ENCODE measurements at regions not wholly inside any gene's neighbourhood (a gene's known extent, or its start where the extent isn't known, plus 50 kb on each side); places are given as distances from the start of the nearest gene placed in this dataset.

DNA sequence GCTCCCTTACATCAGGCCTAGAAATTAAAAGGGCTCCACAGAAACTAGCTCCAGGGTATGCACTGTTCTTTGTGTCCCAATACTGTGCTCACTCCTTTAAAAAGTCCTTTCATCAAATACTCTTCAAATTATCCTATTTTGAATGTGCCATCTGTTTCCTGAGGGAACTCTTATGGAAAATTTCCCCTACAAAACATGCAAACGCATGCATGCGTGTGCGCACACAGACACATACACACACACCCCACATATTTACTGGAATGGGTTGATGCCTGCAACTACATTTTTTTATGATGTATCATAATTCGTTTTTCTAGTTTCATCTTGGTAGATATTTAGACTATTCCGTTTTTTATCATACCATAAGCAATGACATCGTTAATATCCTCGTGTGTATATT lies 351.2 kb upstream of the KIF2B start:
- H3K56ac ChIP-seq (ENCODE audit: extremely low read depth, insufficient read depth, low read length), result no peak overlapping the region
- in situ Hi-C loops (cut with MboI; ENCODE audit: low sequenced_read_pairs), result no loop called here
- no peak overlapping the region for H3K4ac ChIP-seq (ENCODE audit: low read depth, low read length)
- ChIA-PET POLR2A (ENCODE audit: unreplicated experiment) (no interaction called here), CTCF (no interaction called here)
- H2BK120ac ChIP-seq (ENCODE audit: low read depth, low read length), result no peak overlapping the region
- H3K9ac ChIP-seq (ENCODE audit: low read depth, low read length), result no peak overlapping the region
- no peak overlapping the region for H2BK5ac ChIP-seq (ENCODE audit: low read depth, low read length, poor library complexity, severe bottlenecking)
- H3K36me3 ChIP-seq (ENCODE audit: control insufficient read depth, insufficient read depth, low read length), result no peaks in the 10 kb centered on the region
- DNase-seq, result no peak
- no peak overlapping the region for H3K23ac ChIP-seq (ENCODE audit: low read depth, low read length)
- H3K14ac ChIP-seq (replicated peaks; ENCODE audit: low read depth, low read length), result no peak overlapping the region
- no peak overlapping the region for H2AK9ac ChIP-seq (replicated peaks; ENCODE audit: low read depth, low read length, poor library complexity)
- no peak overlapping the region for H2BK15ac ChIP-seq (ENCODE audit: low read depth, low read length)
- no CpG with 5 or more reads among the region's 7 CpGs for WGBS, 2 experiments (ENCODE audit: extremely low coverage in 2 of 2, insufficient read length in 1 of 2)
- H3K18ac ChIP-seq (ENCODE audit: low read depth, low read length), result no peak overlapping the region
- H4K20me1 ChIP-seq (ENCODE audit: insufficient read depth, low read length), result no peaks in the 10 kb centered on the region
- no peak overlapping the region for H2BK20ac ChIP-seq (ENCODE audit: low read depth, low read length)
- H3K27ac ChIP-seq (ENCODE audit: insufficient read depth, low read length), result no peak overlapping the region
- H2AFZ ChIP-seq (replicated peaks; ENCODE audit: low read length, poor library complexity), result no peak overlapping the region
- H3K4me2 ChIP-seq (ENCODE audit: low read depth, low read length), result no peak overlapping the region
- no peak overlapping the region for H4K91ac ChIP-seq (ENCODE audit: insufficient read depth, low read depth, low read length)
- H4K8ac ChIP-seq (ENCODE audit: low read depth in 2 of 2, low read length in 2 of 2), result no peak overlapping the region
- H3K4me1 ChIP-seq (ENCODE audit: control insufficient read depth, insufficient read depth, low read length), result no peaks in the 10 kb centered on the region
- no peak overlapping the region for H3K4me3 ChIP-seq (ENCODE audit: insufficient read depth, low read depth, low read length)
- intact Hi-C loops (cut with micrococcal nuclease), result no loop called here
- no peak for ATAC-seq (ENCODE audit: low read depth)
- no peaks in the 10 kb centered on the region for H3K9me1 ChIP-seq (ENCODE audit: insufficient read depth, low read length)
- no TSS peak for BruUV-seq (replicated peaks)
- TF ChIP-seq NFE2L2 (IDR thresholded peaks at IDR 0.05; ENCODE audit: low read depth, low read length), result no peak
- no peak for TF ChIP-seq MAZ (IDR thresholded peaks at IDR 0.05; ENCODE audit: borderline replicate concordance, low read depth, low read length)
- TF ChIP-seq BHLHE40 (IDR thresholded peaks at IDR 0.05; ENCODE audit: low read depth, low read length), result no peak
- TF ChIP-seq, protein P1, sequence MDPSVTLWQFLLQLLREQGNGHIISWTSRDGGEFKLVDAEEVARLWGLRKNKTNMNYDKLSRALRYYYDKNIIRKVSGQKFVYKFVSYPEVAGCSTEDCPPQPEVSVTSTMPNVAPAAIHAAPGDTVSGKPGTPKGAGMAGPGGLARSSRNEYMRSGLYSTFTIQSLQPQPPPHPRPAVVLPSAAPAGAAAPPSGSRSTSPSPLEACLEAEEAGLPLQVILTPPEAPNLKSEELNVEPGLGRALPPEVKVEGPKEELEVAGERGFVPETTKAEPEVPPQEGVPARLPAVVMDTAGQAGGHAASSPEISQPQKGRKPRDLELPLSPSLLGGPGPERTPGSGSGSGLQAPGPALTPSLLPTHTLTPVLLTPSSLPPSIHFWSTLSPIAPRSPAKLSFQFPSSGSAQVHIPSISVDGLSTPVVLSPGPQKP (IDR thresholded peaks at IDR 0.05; ENCODE audit: borderline replicate concordance, low read depth, low read length), result no peak
- TF ChIP-seq RFX5 (IDR thresholded peaks at IDR 0.05; ENCODE audit: low read depth, low read length), result no peak
- no peak for TF ChIP-seq RCOR1 (IDR thresholded peaks at IDR 0.05; ENCODE audit: insufficient replicate concordance, low read length)
- TF ChIP-seq CEBPB (IDR thresholded peaks at IDR 0.05; ENCODE audit: low read depth, low read length), result no peak
- no peak for TF ChIP-seq RAD21 (IDR thresholded peaks at IDR 0.05; ENCODE audit: low read length)
- TF ChIP-seq POLR2A (IDR thresholded peaks at IDR 0.05; ENCODE audit: low read depth, low read length), result no peak
- TF ChIP-seq, protein P2, sequence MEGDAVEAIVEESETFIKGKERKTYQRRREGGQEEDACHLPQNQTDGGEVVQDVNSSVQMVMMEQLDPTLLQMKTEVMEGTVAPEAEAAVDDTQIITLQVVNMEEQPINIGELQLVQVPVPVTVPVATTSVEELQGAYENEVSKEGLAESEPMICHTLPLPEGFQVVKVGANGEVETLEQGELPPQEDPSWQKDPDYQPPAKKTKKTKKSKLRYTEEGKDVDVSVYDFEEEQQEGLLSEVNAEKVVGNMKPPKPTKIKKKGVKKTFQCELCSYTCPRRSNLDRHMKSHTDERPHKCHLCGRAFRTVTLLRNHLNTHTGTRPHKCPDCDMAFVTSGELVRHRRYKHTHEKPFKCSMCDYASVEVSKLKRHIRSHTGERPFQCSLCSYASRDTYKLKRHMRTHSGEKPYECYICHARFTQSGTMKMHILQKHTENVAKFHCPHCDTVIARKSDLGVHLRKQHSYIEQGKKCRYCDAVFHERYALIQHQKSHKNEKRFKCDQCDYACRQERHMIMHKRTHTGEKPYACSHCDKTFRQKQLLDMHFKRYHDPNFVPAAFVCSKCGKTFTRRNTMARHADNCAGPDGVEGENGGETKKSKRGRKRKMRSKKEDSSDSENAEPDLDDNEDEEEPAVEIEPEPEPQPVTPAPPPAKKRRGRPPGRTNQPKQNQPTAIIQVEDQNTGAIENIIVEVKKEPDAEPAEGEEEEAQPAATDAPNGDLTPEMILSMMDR (conservative IDR thresholded peaks at IDR 0.05; ENCODE audit: low read depth, low read length), result no peak
- no peak for TF ChIP-seq FOS (IDR thresholded peaks at IDR 0.05; ENCODE audit: low read depth, low read length)
- H3K79me1 ChIP-seq (ENCODE audit: low read depth in 1 of 2, low read length in 2 of 2), result no peaks in the 10 kb centered on the region
- no peak overlapping the region for H4K5ac ChIP-seq (ENCODE audit: low read depth, low read length)
- H3K9me3 ChIP-seq (ENCODE audit: control insufficient read depth, insufficient read depth, low read length), result peaks cover 5% of the 10 kb centered on the region
- no peaks in the 10 kb centered on the region for H3K27me3 ChIP-seq (ENCODE audit: control insufficient read depth, insufficient read depth, low read length)
- H2AK5ac ChIP-seq (ENCODE audit: low read depth, low read length), result no peak overlapping the region
- dilution Hi-C loops (cut with HindIII; ENCODE audit: low sequenced_read_pairs, unreplicated experiment), result no loop called here

All from IMR-90 (cell line).